SK-N-MC (cell line): ENCODE measurements at regions not wholly inside any gene's neighbourhood (a gene's known extent, or its start where the extent isn't known, plus 50 kb on each side); places are given as distances from the start of the nearest gene placed in this dataset.

ENCODE experiments used
- EZH2 ChIP-seq: fragments of 200-600 bp; sonication (generic); IDR thresholded peaks from one replicate; pipeline ENCODE4 v1.6.1; 2017; ENCODE audit warnings: antibody characterized with exemption
- FOXP2 ChIP-seq: optimal IDR thresholded peaks from 2 replicates; pipeline ENCODE3; 2011; ENCODE audit warnings: mild to moderate bottlenecking, moderate library complexity; ENCODE audit not compliant: insufficient read depth; ENCODE audit errors: extremely low read length, control extremely low read depth
- POLR2AphosphoS5 ChIP-seq: IDR thresholded peaks from 2 replicates; pipeline ENCODE4 v1.6.1; 2012; ENCODE audit warnings: mild to moderate bottlenecking, low read depth, low read length, borderline replicate concordance

- no peak for TF ChIP-seq POLR2AphosphoS5
- no peak for TF ChIP-seq EZH2
- no peak for TF ChIP-seq FOXP2
Observed at GRCh38 chr2:58341047-58341446, 99.9 kb upstream of the FANCL start.
